ENCODE measurements at regions not wholly inside any gene's neighbourhood (a gene's known extent, or its start where the extent isn't known, plus 50 kb on each side); places are given as distances from the start of the nearest gene placed in this dataset.

DNA sequence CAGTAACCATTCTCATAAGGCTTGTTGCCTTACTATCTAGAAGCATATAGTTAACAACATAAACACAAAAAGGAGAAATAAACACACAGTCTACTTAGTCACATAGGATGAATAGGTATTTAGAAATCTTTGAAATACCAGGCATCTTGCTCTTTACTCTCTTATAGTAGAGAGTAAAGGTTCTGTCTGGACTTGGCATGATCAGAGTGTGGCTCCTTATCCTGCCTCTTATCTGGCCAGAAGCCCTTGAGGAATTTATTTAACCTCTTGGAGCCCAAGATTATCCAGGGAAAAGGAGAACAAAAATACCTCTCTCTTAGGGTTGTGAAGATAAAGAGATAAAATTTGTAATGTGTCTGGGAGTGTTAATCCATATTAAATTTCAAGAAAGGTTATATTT lies 100.2 kb upstream of the MBNL2 start:
- TF ChIP-seq, protein P1, sequence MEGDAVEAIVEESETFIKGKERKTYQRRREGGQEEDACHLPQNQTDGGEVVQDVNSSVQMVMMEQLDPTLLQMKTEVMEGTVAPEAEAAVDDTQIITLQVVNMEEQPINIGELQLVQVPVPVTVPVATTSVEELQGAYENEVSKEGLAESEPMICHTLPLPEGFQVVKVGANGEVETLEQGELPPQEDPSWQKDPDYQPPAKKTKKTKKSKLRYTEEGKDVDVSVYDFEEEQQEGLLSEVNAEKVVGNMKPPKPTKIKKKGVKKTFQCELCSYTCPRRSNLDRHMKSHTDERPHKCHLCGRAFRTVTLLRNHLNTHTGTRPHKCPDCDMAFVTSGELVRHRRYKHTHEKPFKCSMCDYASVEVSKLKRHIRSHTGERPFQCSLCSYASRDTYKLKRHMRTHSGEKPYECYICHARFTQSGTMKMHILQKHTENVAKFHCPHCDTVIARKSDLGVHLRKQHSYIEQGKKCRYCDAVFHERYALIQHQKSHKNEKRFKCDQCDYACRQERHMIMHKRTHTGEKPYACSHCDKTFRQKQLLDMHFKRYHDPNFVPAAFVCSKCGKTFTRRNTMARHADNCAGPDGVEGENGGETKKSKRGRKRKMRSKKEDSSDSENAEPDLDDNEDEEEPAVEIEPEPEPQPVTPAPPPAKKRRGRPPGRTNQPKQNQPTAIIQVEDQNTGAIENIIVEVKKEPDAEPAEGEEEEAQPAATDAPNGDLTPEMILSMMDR (IDR thresholded peaks at IDR 0.05): no peak
- TF ChIP-seq EP300 (IDR thresholded peaks at IDR 0.05): no peak

All from stomach (tissue), 4 donors.